C4-2B (cell line): ENCODE measurements at regions not wholly inside any gene's neighbourhood (a gene's known extent, or its start where the extent isn't known, plus 50 kb on each side); places are given as distances from the start of the nearest gene placed in this dataset.

Experiments used
- ZFX ChIP-seq: fragments of 450-650 bp; IDR thresholded peaks from 2 replicates; pipeline ENCODE4 v1.6.1; 2017
- TF ChIP-seq, protein P1 (sequence below): fragments of 450-650 bp; conservative IDR thresholded peaks from 2 replicates; pipeline ENCODE4 v1.5.1; 2017; ENCODE audit warnings: mild to moderate bottlenecking

DNA sequence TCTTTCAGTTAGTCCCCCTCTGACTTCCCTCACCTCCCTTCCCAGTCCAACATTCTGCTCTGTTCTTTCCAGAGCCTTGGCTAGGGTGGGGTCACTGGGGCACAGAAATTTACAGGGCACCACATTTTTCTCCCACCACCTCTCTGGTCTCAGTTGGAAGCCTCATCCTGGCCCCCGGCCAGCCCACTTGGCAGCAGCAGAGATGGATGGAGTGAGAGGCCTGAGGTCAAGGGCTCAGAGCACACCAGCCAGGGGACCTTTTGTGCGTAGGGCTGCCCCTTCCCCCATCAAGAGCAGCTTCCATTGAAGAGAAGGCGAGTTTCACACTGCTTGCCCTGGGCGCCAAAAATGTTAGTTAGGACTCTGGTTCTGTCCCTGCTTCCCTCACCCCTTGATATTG is 230.9 kb downstream of the SOX3 start:
- TF ChIP-seq, protein P1, sequence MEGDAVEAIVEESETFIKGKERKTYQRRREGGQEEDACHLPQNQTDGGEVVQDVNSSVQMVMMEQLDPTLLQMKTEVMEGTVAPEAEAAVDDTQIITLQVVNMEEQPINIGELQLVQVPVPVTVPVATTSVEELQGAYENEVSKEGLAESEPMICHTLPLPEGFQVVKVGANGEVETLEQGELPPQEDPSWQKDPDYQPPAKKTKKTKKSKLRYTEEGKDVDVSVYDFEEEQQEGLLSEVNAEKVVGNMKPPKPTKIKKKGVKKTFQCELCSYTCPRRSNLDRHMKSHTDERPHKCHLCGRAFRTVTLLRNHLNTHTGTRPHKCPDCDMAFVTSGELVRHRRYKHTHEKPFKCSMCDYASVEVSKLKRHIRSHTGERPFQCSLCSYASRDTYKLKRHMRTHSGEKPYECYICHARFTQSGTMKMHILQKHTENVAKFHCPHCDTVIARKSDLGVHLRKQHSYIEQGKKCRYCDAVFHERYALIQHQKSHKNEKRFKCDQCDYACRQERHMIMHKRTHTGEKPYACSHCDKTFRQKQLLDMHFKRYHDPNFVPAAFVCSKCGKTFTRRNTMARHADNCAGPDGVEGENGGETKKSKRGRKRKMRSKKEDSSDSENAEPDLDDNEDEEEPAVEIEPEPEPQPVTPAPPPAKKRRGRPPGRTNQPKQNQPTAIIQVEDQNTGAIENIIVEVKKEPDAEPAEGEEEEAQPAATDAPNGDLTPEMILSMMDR = no peak
- no peak for TF ChIP-seq ZFX
